Gastroesophageal sphincter (tissue), 4 donors: ENCODE measurements at regions not wholly inside any gene's neighbourhood (a gene's known extent, or its start where the extent isn't known, plus 50 kb on each side); places are given as distances from the start of the nearest gene placed in this dataset.

Experiments used
- ATAC-seq: fragments of 150-250 bp; one replicate; pipeline ENCODE4 v1.9.1; 2016; ENCODE audit warnings: mild to moderate bottlenecking, moderate library complexity
- H3K27ac ChIP-seq, 4 donors: fragments of 200-600 bp; sonication (generic) in 3 of 4; 1 replicate in 3 of 4; 2 replicates in 1 of 4; pipeline ENCODE4 v1.5.1; 2016 to 2019
- H3K27me3 ChIP-seq: fragments of 200-600 bp; sonication (generic); one replicate; pipeline ENCODE4 v1.5.1; 2019
- H3K36me3 ChIP-seq, 2 donors: fragments of 200-600 bp; sonication (generic); one replicate each; pipeline ENCODE4 v1.5.1; 2019; ENCODE audit warnings: control low read depth in 1 of 2
- H3K4me1 ChIP-seq, 3 donors: fragments of 200-600 bp; sonication (generic); 1 replicate in 2 of 3; 2 replicates in 1 of 3; pipeline ENCODE4 v1.5.1; 2016 to 2019; ENCODE audit warnings: control low read depth in 2 of 3
- H3K4me3 ChIP-seq, 2 donors: fragments of 200-600 bp; sonication (generic); one replicate each; pipeline ENCODE4 v1.5.1; 2019; ENCODE audit warnings: mild to moderate bottlenecking in 1 of 2, moderate library complexity in 1 of 2
- H3K9me3 ChIP-seq, 3 donors: fragments of 200-600 bp; sonication (generic); one replicate each; pipeline ENCODE4 v1.5.1; 2017 to 2019; ENCODE audit warnings: control low read depth in 2 of 3
- EP300 ChIP-seq: sonication (generic); formaldehyde crosslinking; IDR thresholded peaks from one replicate; pipeline ENCODE4 v1.6.1; 2017; ENCODE audit warnings: antibody characterized with exemption, mild to moderate bottlenecking
- POLR2A ChIP-seq, 2 donors: fragments of 450-650 bp; IDR thresholded peaks; one replicate each; pipeline ENCODE4 v1.6.1; 2017; ENCODE audit warnings: antibody characterized with exemption in 2 of 2, mild to moderate bottlenecking in 2 of 2, moderate library complexity in 1 of 2
- POLR2AphosphoS5 ChIP-seq: sonication (generic); formaldehyde crosslinking; IDR thresholded peaks from one replicate; pipeline ENCODE4 v1.6.1; 2017; ENCODE audit warnings: antibody characterized with exemption
- WGBS, 2 donors: methylation state at CpG; one replicate each; pipeline ENCODE4 v1.1.5; 2018; ENCODE audit warnings: low coverage in 1 of 2; 5-methylcytosine and 5-hydroxymethylcytosine counted together
- TF ChIP-seq, protein P1 (sequence below), 4 experiments: fragments of 200-600 bp in 2 of 4; fragments of 450-650 bp in 2 of 4; sonication (generic) in 1 of 4; IDR thresholded peaks; one replicate each; pipeline ENCODE4 v1.5.1; 2017 to 2019; ENCODE audit warnings: antibody characterized with exemption in 4 of 4, mild to moderate bottlenecking in 2 of 4, moderate library complexity in 2 of 4

DNA sequence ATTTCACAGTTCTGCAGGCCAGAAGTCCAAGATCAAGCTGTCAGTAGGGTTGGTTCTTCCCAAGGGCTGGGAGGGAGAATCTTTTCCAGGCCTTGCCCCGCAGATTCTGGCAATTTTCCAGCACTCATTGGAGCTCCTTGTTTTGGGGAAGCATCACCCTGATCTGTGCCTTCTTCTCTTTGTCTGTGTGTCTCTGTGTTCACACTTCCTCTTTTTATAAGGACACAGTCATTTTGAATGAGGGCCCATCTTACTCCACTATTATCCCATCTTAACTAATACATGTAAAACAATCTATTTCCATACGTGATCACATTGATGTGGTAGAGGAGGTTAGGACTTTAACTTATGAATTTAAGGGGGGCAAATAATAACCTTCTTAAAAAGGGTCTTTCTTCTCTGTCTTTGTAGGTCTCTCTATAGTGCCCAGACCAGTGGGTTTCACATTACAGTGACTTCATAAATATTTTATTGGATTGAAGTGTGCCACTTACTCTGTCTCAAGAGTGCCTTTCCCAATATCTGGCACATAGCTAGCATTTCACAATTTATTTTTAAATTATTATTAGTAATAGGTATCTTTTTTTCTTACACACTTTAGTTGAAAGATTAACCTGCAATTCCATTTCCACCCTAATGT is 68.9 kb upstream of the CBLN2 start:
- Histone ChIP-seq H3K36me3 (no peaks in the 10 kb centered on the region), H3K27me3 (no peaks in the 10 kb centered on the region), H3K4me3 (no peak overlapping the region), H3K9me3 (no peaks in the 10 kb centered on the region), H3K4me1 (no peaks in the 10 kb centered on the region), H3K27ac (no peak overlapping the region)
- WGBS, 2 donors, result 73 to 77% methylated on average over 2 of the region's 2 CpGs
- no peak for ATAC-seq
- TF ChIP-seq EP300 (no peak), POLR2A (IDR thresholded peaks at IDR 0.05) (no peak), POLR2AphosphoS5 (no peak)
- TF ChIP-seq, protein P1, sequence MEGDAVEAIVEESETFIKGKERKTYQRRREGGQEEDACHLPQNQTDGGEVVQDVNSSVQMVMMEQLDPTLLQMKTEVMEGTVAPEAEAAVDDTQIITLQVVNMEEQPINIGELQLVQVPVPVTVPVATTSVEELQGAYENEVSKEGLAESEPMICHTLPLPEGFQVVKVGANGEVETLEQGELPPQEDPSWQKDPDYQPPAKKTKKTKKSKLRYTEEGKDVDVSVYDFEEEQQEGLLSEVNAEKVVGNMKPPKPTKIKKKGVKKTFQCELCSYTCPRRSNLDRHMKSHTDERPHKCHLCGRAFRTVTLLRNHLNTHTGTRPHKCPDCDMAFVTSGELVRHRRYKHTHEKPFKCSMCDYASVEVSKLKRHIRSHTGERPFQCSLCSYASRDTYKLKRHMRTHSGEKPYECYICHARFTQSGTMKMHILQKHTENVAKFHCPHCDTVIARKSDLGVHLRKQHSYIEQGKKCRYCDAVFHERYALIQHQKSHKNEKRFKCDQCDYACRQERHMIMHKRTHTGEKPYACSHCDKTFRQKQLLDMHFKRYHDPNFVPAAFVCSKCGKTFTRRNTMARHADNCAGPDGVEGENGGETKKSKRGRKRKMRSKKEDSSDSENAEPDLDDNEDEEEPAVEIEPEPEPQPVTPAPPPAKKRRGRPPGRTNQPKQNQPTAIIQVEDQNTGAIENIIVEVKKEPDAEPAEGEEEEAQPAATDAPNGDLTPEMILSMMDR (IDR thresholded peaks at IDR 0.05), result no peak

DNA sequence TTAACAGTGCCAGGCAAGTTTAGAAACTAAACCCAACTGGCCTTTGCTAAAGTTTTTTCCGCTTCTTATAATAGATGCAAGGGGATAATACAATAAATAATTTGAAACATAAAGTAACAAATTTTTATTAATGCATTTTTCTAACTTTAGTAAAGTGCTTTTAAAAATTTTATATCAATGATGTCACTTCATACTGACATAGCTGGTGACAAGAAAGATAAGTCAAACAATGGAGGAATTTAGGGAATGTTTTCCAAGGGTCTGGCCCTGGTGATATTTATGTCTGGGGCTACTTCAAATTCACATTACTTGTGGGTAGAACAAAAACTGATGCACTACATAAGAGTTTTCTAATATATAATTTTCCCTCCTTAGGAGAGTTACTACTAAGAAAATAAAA is 61.2 kb upstream of the CBLN2 start:
- no peaks in the 10 kb centered on the region for H3K4me1 ChIP-seq
- TF ChIP-seq POLR2A (IDR thresholded peaks at IDR 0.05) (no peak), POLR2AphosphoS5 (no peak), EP300 (no peak)
- TF ChIP-seq, protein P1 (IDR thresholded peaks at IDR 0.05), result no peak
- no peaks in the 10 kb centered on the region for H3K9me3 ChIP-seq
- no peak overlapping the region for H3K27ac ChIP-seq
- H3K27me3 ChIP-seq, result no peaks in the 10 kb centered on the region
- WGBS, 2 donors, result 75 to 85% methylated on average over 1 of the region's 1 CpG
- ATAC-seq, result no peak
- no peaks in the 10 kb centered on the region for H3K36me3 ChIP-seq
- no peak overlapping the region for H3K4me3 ChIP-seq

DNA sequence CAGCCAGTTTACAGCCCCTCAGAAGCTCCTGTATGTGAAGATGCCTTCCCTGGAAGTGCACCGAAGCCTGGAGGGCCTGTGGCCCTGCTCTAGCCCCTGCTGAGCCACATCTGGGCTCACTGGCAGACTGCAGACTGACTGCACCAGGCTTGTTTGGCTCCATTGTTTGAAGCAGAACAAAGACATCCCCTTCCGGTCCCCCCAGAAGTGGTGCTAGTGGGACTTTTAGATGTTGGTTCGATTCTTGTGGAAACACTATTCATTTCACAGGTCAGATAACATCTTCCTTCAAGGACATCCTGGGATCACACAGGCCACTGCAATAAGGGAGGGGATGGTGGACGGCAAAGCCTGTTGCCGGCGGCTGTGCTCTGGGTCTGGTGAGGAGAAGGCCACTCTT is 57.8 kb upstream of the CBLN2 start:
- Histone ChIP-seq H3K36me3 (no peaks in the 10 kb centered on the region), H3K4me1 (no peaks in the 10 kb centered on the region), H3K27ac (no peak overlapping the region), H3K4me3 (no peak overlapping the region), H3K27me3 (peaks cover 6% of the 10 kb centered on the region), H3K9me3 (peaks cover 0 to 7% (median 0%) of the 10 kb centered on the region in 3 donors)
- no peak for ATAC-seq
- TF ChIP-seq POLR2A (IDR thresholded peaks at IDR 0.05) (no peak), POLR2AphosphoS5 (no peak)
- 75 to 89% methylated on average over 2 to 3 of the region's 6 CpGs for WGBS, 2 donors

DNA sequence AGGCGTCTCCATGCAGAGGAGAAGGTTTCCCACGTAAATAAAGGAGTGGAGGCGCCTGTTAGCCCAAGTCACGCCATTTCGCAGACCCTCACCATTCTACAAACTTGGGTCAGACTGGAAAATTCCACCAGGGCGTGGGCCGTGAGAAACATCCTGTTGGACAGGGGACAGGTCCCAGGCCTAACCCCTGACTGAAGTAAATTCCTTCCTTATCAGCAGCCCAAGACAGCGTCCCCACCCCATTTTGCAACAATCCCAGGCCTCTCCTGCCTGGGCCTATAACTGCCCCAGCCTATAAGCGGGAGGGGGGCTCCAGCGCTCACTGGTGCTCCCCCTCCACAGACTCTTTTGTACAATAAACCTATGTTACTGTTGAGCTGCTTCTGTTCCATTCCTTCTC is 57.3 kb upstream of the CBLN2 start:
- TF ChIP-seq POLR2AphosphoS5, result no peak
- no peak for TF ChIP-seq EP300
- TF ChIP-seq POLR2A (IDR thresholded peaks at IDR 0.05), result no peak
- TF ChIP-seq, protein P1 (IDR thresholded peaks at IDR 0.05), result no peak
- Histone ChIP-seq H3K4me1 (no peaks in the 10 kb centered on the region), H3K4me3 (no peak overlapping the region), H3K27ac (no peak overlapping the region), H3K27me3 (peaks cover 6% of the 10 kb centered on the region), H3K36me3 (no peaks in the 10 kb centered on the region), H3K9me3 (peaks cover 0 to 7% (median 0%) of the 10 kb centered on the region in 3 donors)
- 78 to 90% methylated on average over 4 to 8 of the region's 10 CpGs for WGBS, 2 donors
- no peak for ATAC-seq
